ENCODE measurements at regions not wholly inside any gene's neighbourhood (a gene's known extent, or its start where the extent isn't known, plus 50 kb on each side); places are given as distances from the start of the nearest gene placed in this dataset.

- no peak for DNase-seq (ENCODE audit: low read depth in 2 of 2)
Measured at GRCh38 chr9:91066856-91067255, 265.2 kb downstream of the SYK start.

- DNase-seq (ENCODE audit: low read depth in 2 of 2), result no peak
Measured at GRCh38 chr9:91067306-91067860, 265.8 kb downstream of the SYK start.

- peak; percentile 68 to 70 for DNase-seq (ENCODE audit: low read depth in 2 of 2)
Measured at GRCh38 chr9:91071184-91071990, 269.8 kb downstream of the SYK start.

- no peak for DNase-seq (ENCODE audit: low read depth in 2 of 2)
Measured at GRCh38 chr9:91073049-91073810, 271.6 kb downstream of the SYK start.

GRCh38 chr9:91073811-91074771, 272.5 kb downstream of the SYK start:
- no peak for DNase-seq (ENCODE audit: low read depth in 2 of 2)

- no peak for DNase-seq (ENCODE audit: low read depth in 2 of 2)
Measured at GRCh38 chr9:91074866-91075265, 273.2 kb downstream of the SYK start.

- no peak for DNase-seq (ENCODE audit: low read depth in 2 of 2)
Measured at GRCh38 chr9:91075279-91075678, 273.7 kb downstream of the SYK start.

GRCh38 chr9:91077624-91078368, 276.2 kb downstream of the SYK start:
- DNase-seq (ENCODE audit: low read depth in 2 of 2), result no peak

- DNase-seq (ENCODE audit: low read depth in 2 of 2), result no peak
Measured at GRCh38 chr9:91078369-91078695, 276.7 kb downstream of the SYK start.

GRCh38 chr9:91082731-91083130, 279.0 kb downstream of the AUH start:
- no peak for DNase-seq (ENCODE audit: low read depth in 2 of 2)

GRCh38 chr9:91084896-91085516, 276.7 kb downstream of the AUH start:
- DNase-seq (ENCODE audit: low read depth in 2 of 2), result no peak

GRCh38 chr9:91085517-91086291, 276.0 kb downstream of the AUH start:
- no peak for DNase-seq (ENCODE audit: low read depth in 2 of 2)

GRCh38 chr9:91086657-91087461, 274.9 kb downstream of the AUH start:
- DNase-seq (ENCODE audit: low read depth in 2 of 2), result no peak

GRCh38 chr9:91087462-91087759, 274.3 kb downstream of the AUH start:
- no peak for DNase-seq (ENCODE audit: low read depth in 2 of 2)

- no peak for DNase-seq (ENCODE audit: low read depth in 2 of 2)
Measured at GRCh38 chr9:91089405-91090129, 272.2 kb downstream of the AUH start.

GRCh38 chr9:91090130-91090410, 271.6 kb downstream of the AUH start:
- no peak for DNase-seq (ENCODE audit: low read depth in 2 of 2)

GRCh38 chr9:91092214-91092613, 269.5 kb downstream of the AUH start:
- DNase-seq (ENCODE audit: low read depth in 2 of 2), result no peak

- DNase-seq (ENCODE audit: low read depth in 2 of 2), result no peak
Measured at GRCh38 chr9:91094324-91095088, 267.2 kb downstream of the AUH start.
